GM18507 (cell line): ENCODE measurements at regions not wholly inside any gene's neighbourhood (a gene's known extent, or its start where the extent isn't known, plus 50 kb on each side); places are given as distances from the start of the nearest gene placed in this dataset.

ENCODE experiments used
- DNase-seq: peaks from one replicate; pipeline ENCODE4 v3.0.0; 2011; ENCODE audit warnings: low read depth; ENCODE audit not compliant: insufficient read length; ENCODE audit errors: extremely low spot score
- FAIRE-seq: peaks from 2 replicates; lab custom pipeline; 2011; peaks lifted over from hg19 to GRCh38; lab: Jason Lieb, UNC

DNA sequence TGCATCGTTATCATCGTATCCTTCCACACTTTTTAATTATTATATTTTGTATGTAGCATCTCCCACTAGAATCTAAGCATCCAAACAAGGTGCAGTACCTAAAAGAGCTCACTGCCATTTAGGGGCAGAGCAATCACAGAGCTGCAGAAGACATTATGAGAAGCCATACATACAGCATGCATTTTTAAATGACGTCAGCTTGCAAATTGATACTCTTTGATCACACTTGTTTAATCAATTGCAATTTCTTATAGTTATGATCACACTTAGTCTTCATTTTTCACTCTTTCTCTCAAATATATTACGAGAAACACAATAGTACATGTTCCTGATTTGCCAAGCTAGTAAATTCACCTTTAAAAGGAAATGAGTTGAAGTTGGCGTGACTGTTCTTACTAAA, 753.3 kb upstream of the LRRN3 start:
- DNase-seq (no peak), FAIRE-seq (no peak)

DNA sequence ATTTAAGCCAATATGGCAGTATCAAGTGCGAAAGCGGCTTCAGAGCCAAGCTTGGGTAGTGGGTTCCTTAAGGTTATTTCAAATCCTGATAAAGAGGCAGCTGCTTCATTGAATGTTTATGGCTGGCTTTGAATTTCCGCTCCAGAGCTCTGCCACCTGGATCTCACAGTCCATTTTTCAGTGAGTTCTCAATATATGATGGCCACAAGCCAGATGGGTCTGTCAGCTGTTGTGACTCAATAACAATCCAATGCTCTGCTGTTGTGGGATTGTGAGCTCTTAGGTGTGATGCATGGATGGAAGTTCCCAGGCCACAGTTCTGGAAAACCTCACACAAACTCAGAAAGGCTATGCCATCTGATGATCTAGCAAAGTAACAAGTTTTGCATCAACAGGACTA, 743.8 kb upstream of the LRRN3 start:
- DNase-seq (no peak), FAIRE-seq (no peak)

DNA sequence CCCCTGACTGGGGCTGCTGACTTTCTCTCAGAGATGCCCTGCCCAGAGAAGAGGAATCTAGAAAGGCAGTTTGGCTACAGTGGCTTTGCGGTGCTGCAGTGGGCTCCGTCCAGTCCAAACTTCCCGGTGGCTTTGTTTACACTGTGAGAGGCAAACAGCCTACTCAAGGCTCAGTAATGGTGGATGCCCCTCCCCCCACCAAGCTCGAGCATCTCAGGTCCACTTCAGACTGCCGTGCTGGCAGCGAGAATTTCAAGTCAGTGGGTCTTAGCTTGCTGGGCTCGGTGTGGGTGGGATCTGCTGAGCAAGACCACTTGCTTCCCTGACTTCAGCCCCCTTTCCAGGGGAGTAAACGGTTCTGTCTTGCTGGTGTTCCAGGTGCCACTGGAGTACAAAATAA, 734.5 kb upstream of the LRRN3 start:
- DNase-seq (no peak), FAIRE-seq (no peak)

DNA sequence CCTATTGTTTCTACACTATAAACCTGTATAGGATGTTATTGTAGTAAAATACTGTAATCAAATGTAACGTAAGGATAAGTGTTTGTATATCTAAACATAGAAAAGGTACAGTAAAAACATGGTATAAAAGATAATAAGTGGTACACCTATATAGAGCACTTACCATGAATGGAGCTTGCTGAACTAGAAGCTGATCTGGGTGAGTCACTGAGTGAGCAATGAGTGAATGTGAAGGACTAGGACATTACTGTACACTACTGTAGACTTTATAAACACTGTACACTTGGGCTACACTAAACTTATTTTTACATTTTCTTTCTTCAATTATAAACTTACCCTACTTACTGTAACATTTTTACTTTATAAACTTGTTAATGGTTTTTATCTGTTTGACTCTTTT, 732.9 kb upstream of the LRRN3 start:
- DNase-seq (no peak), FAIRE-seq (no peak)

DNA sequence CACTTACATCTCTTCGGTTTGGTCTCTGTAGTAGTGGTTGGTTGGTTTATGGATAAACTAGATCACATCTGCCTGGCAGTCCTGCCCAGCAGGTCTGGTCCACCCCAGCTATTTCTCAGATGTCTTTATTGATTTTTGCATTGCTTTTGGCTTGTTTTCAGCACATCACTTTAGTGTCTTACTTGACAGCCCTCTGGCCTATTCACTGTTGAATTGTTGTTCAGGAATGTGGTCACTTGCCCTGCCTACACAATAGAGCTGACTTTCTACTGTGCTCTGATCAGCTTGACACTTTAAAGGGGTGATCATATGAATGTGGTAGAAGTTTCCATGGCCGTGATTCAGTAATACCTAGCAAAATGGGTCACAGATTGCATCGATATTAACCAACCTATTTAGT, 719.2 kb upstream of the LRRN3 start:
- FAIRE-seq: no peak

DNA sequence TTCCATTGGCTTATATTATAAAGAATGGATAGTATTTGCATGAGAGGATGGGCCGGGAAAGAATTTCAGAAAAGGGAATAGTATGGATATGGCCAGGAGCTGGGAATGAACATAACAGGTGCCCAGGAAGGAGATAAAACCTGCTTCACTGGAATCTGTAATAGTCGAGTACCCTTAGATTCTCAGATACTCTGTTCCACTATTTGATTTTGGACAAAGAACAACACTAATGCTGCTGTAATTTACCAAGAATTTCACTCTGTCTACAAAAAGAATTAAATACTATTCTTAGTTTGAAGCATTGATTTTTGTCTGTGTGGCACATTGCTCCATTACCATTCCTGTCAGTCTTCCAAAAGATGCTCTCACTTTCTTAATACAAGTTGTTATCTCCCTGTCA, 718.2 kb upstream of the LRRN3 start:
- no peak for DNase-seq
- no peak for FAIRE-seq

More for the DNA sequence above, 719.2 kb upstream of the LRRN3 start:
- no peak for DNase-seq

DNA sequence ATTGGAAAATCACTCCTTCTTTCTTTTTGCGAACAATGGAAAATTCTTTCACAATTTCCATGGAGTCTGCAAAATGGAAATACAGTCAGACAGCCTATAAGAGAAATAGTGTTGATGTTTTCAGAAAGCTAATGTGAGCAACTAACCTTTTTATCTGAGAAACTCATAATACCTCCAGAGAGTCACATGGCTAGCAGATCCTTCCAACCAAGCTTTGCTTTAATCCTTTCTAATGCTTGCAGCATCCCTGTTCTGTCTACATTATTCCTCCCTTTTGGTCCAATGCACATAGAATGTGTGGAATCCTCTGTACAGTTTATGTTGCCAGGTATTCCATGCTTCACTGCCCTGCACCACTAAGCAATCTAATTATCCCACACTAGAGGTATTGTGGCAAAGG, 717.5 kb upstream of the LRRN3 start:
- FAIRE-seq (no peak), DNase-seq (no peak)

DNA sequence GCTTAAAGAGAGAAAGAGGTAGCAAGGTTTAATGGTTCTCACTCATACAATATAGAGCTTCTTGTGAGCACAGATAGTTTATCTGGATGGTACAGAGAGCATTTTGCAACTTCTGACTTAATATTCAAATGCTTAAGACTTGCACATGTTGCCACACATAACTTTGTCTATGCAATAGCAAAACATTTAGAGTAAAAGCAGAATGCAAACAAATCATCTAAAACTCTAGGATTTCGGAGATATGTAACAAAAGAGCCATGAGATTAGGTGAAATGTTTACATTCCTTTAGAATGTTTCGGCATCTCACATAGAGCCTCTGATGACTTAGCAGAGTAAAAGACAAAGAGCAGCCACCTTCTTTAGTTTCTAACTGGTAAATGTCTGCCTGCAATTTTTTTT, 717.1 kb upstream of the LRRN3 start:
- DNase-seq (no peak), FAIRE-seq (no peak)

DNA sequence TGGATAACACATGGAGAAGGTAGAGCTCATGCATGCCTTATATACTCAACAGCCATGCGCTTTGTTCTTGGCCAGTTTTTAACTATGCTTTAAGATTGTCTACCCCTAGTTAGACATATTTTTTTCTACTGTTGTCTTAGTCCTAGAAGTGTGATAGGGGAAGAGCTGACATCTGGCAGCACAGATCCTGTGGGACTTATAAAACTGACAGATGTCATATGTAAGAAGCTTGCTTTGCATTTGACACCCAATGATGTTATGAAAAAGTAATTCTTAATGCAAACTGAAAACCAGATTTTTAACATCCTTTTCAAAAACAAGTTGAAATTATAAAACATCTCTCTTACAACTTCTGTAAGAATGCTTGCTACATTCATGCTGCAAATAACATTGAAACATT, 715.9 kb upstream of the LRRN3 start:
- FAIRE-seq (no peak), DNase-seq (no peak)

DNA sequence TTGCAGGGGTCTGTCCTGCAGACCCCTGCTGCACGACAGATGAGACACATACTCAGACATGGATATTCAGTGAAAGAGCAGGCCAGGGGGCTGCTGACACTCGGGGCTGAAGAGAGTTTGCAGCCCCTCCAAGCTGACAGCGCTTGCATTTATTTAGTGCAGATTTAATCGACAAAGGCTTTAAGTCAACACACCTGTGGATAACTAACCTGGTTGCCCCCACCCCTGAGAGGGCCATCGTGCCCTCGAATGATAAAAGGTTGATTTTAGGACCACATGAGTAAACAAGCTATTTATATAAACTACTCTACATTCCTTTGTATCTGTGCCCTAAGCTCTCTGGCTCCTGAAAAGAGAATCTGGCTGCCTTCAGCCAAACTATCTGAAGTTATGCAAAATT, 708.2 kb upstream of the LRRN3 start:
- FAIRE-seq: no peak
- no peak for DNase-seq

DNA sequence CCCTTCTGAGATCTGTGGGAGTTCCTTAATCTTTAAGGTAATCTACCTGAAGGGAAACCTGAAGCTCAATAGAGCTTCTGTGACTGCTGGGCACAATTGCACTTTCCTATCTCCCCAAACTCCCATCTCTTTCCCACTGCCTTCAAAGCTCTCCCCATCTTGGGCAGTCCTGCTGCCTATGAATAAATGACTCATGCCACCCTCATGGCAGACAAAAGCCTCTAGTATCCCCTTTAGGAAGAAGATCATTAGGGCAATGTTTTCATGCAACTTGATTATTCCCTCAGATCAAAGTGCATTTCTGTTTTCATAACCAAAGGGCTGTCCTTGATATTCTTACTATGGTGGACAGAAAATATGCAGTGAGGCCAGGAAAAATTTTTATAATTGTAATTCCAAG, 704.9 kb upstream of the LRRN3 start:
- DNase-seq (no peak), FAIRE-seq (no peak)

DNA sequence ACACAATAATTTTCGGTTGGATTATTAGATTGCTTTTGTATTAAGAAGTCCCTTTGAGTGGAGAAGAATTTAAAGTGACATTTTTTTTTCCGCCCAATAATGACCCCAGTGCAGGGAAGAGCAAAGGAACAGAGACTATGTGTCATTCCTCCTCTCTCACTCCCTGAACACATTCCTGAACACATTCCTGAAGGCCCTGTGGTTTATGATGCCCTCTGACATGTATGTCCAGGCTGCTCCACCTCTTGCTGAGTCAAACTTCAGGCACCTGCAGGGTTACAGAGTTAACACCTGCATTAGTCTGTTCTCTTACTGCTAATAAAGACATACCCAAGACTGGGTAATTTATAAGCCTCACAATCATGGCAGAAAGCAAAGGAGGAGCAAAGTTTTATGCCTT, 704.0 kb upstream of the LRRN3 start:
- no peak for FAIRE-seq
- no peak for DNase-seq

DNA sequence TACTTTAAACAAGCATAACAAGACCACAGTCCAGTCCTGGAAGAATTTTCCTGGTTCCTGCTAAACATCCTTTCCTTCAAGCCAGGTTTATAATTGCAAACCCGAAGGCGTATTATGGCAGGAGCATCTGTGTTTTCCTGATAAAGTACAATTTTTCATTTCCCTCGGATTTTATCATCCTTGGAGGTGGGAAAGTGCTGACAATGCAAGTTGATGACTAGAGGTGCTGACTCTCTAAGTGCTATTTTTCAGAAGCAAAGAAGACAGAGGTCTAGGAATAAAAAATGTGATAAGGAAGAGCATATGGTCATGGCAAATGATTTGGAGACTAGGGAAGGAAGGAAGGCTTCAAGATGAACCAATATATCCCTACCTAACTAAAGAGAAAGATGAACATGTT, 703.2 kb upstream of the LRRN3 start:
- DNase-seq (no peak), FAIRE-seq (no peak)

DNA sequence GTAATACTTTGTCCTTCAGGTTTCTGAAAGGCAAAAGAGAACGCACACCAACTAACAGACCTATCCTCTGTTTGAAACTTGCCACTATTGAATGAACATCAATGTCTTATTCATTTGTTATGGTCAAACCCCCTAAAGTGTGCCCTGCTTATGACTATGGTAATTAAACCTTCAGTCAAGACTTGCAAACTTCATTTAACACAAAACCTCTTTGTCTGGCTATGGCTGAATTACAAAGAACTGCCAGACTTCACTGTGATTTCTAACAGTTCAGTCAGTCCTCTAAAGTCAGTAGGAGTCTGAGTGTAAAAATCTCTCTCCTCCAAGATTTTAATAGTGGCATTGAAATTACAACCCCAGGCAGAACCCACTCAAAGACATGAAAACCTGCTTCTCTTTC, 702.5 kb upstream of the LRRN3 start:
- FAIRE-seq (no peak), DNase-seq (no peak)

DNA sequence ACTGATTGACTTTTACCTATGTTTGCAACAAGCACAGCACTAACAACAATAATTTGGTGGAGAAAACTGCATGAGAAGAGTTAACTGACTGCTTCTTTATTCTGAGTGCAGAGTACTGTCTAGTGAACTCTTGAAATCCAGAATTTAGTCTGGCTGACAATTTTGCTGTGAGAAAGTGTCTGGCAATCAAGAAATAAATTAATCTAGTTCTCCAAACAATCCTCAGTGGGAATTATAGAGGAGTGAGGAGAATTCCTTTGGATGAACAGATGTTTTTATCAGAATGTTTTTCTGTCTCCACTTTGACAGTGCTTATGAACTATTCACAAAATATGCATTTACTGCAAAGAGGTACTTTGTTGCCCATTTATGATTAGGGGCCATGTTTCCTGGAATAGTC, 694.9 kb upstream of the LRRN3 start:
- DNase-seq: no peak

DNA sequence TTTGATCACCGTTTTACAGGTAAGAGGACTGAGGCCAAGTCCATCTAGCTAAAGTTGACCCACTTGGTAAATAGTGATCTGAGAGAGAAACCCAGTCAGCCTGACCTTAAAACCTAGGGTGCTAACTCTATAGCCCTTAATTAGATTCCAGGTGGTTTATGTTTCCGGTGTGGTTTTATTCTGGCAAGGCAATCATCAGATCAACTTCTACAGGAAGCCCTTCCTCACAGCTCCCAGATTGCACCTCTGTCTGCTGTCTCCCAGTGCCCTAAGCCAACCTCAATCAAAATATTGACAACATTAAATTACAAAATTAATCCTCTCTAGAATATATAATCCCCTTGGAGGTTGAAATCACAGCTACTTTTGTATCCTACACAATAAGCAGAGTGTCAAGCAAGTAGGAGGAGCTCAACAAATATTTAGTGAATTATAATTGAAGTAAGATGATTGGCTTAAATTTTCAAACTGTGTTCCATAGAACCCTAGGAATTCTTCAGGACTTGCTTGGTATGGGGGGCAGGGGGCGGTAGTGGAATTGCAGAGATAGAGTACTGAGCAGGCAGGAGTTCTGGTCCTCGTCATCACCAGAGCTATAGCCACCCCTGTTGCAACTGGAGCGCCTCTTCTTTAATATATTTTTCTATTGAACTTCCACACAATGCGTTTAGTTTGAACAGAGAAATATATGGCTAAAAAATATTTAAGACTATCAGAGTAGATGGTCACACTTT, 692.8 kb upstream of the LRRN3 start:
- FAIRE-seq (no peak), DNase-seq (no peak)

More for the DNA sequence above, 694.9 kb upstream of the LRRN3 start:
- FAIRE-seq: no peak

DNA sequence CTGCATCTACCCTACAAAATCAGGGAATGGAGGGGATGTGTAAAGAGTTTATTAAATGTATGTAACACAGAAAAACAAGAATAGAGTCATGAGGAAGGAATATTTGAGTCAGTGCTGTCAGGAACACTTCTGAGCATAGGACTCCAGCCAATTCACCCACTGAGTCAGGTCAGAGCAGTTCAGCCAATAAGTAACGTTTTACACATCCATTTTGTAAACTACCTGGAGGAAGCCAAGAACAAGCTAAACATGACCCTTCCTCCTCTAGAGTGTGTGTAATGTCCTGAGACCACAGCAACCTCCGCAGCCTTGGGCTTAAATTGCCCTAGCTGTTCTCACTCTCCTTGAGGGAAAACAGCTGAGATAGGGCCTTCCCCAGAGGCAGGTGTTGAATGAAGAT, 691.5 kb upstream of the LRRN3 start:
- FAIRE-seq: no peak
- no peak for DNase-seq

DNA sequence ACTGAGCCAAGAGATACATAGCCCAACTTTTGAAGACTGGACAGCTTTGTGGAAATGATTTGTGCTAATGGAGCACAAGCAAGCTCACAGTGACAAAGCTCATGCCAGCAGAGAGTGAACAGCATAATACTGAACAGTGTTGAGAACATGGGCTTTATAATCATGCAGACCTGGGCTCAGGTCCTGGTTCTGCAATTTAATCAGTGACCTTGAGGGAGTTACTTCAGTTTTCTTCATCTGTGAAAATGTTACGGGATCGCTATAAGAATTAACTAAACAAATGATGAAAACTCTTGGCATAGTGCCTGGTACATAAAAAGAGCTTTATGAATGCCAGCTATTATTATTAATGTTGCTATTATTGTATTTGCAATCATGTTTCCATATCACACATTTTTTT, 690.5 kb upstream of the LRRN3 start:
- FAIRE-seq (no peak), DNase-seq (no peak)

DNA sequence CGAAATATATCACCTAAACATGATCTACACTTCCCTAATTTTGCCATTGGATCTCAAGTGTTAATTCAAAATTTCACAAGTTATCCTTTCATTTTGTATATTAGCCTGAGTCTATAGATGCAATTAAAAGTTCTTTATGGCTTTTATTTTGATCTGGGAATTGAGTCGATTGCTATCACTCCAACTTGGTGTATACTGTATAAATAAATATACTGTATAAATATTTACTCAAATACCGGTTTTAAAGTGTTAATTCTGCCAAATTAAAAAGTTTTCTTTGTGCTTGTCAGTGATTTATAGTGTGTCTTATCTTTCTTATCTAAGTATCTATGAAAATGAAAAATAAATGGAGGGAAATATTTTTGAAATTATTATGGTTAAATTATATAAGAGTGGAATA, 683.7 kb upstream of the LRRN3 start:
- FAIRE-seq: no peak
- DNase-seq: no peak

DNA sequence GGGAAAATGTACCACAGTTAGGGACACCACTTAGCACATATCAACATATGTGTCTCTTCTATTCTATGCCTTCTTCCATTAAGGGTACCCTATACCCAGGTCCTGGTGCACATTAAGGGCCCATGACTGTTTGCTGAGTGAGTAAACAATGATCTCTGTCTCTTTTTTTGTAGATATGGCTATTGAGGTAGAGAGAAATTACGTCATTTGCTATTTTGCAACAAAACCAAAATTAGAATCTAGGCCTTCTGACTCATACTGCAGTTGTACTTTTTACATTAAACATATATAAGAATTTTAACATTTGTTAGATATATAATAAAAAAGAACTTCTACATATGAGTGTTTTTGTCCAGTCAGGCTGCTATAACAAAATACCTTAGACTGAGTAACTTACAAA, 683.2 kb upstream of the LRRN3 start:
- FAIRE-seq (no peak), DNase-seq (no peak)

DNA sequence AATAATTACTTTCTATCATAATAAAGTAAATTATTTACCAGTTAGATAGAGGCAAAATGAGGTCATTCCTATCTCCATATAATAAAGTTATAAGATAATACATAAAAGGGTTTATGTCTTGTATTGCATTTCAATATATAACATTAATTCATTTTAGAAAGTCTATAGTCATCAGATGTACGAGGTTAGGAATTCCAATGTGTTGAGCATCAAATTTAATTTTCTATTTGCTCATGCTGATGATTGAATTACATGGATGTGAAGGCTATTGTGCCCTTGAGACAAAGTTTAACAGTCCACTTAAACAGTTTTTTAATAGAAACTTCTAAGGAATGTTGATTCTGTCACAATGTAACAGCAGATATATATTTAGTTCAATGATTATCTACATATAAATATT, 678.3 kb upstream of the LRRN3 start:
- FAIRE-seq: no peak
- DNase-seq: no peak

DNA sequence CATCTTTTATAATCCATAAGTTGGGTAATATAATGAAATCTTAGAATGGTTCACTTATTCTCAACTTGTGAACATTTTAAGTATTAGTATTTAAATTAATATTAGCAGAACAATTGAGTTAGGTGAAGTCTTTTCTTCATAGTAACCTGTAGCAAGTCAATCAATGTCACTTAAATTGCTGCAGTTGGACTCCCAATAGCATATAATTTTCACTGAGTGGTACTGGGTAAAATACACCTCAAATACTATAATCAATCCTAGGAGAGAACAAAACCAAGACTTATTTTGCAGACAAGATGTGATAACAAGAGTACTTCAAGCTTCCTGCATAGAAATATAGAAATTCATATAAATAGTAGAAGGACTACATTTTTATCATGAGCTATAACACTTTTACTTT, 677.9 kb upstream of the LRRN3 start:
- FAIRE-seq: no peak
- no peak for DNase-seq
